GM23338 (cell line): ENCODE measurements at regions not wholly inside any gene's neighbourhood (a gene's known extent, or its start where the extent isn't known, plus 50 kb on each side); places are given as distances from the start of the nearest gene placed in this dataset.

Experiments used
- ATAC-seq: fragments of 200-7000 bp; cut with Tn5 transposase; 3 replicates; pipeline ENCODE4 v1.9.1; 2020
- DNase-seq: peaks from one replicate; pipeline ENCODE4 v3.0.0-alpha.2; 2015; ENCODE audit warnings: low spot score
- H2AFZ ChIP-seq: fragments of 200-600 bp; sonication (generic); 2 replicates; pipeline ENCODE4 v1.8.0; 2016; ENCODE audit warnings: antibody characterized with exemption, mild to moderate bottlenecking, moderate library complexity
- H3F3A ChIP-seq: fragments of 200-600 bp; sonication (generic); replicated peaks from 2 replicates; pipeline ENCODE4 v1.8.0; 2017; ENCODE audit warnings: antibody characterized with exemption, mixed run types, low read depth
- H3K27ac ChIP-seq: fragments of 200-600 bp; sonication (generic); 2 replicates; pipeline ENCODE4 v1.6.1; 2016; ENCODE audit warnings: low read depth
- H3K27me3 ChIP-seq: fragments of 200-600 bp; sonication (generic); 2 replicates; pipeline ENCODE4 v1.8.0; 2016; ENCODE audit warnings: mild to moderate bottlenecking, mixed run types, moderate library complexity; ENCODE audit not compliant: insufficient read depth
- H3K36me3 ChIP-seq: fragments of 200-600 bp; sonication (generic); 2 replicates; pipeline ENCODE4 v1.8.0; 2016; ENCODE audit warnings: mild to moderate bottlenecking; ENCODE audit not compliant: insufficient read depth
- H3K4me1 ChIP-seq: fragments of 200-600 bp; sonication (generic); 2 replicates; pipeline ENCODE4 v1.8.0; 2016; ENCODE audit warnings: mild to moderate bottlenecking, moderate library complexity; ENCODE audit not compliant: insufficient read depth
- H3K4me2 ChIP-seq: fragments of 200-600 bp; sonication (generic); 2 replicates; pipeline ENCODE4 v1.7.1; 2017; ENCODE audit warnings: mixed run types
- H3K4me3 ChIP-seq: fragments of 200-600 bp; sonication (generic); 2 replicates; pipeline ENCODE4 v1.6.1; 2016; ENCODE audit warnings: mixed run types
- H3K79me2 ChIP-seq: fragments of 200-600 bp; sonication (generic); replicated peaks from 2 replicates; pipeline ENCODE4 v1.8.0; 2017; ENCODE audit warnings: mild to moderate bottlenecking; ENCODE audit not compliant: insufficient read depth
- H3K9me2 ChIP-seq: fragments of 200-600 bp; sonication (generic); 2 replicates; pipeline ENCODE4 v1.8.0; 2017; ENCODE audit not compliant: insufficient read depth
- H4K20me1 ChIP-seq: fragments of 200-600 bp; sonication (generic); replicated peaks from 2 replicates; pipeline ENCODE4 v1.8.0; 2017; ENCODE audit warnings: mild to moderate bottlenecking; ENCODE audit not compliant: insufficient read depth
- H3K27ac Mint-ChIP-seq: 2 replicates; pipeline ENCODE4 v1.8.0; 2020; ENCODE audit warnings: inconsistent platforms, mild to moderate bottlenecking, moderate library complexity, mixed read lengths
- H3K27me3 Mint-ChIP-seq: 3 replicates; pipeline ENCODE4 v1.8.0; 2022; ENCODE audit warnings: low read depth, mild to moderate bottlenecking, moderate library complexity, mixed read lengths, inconsistent platforms; ENCODE audit not compliant: insufficient read depth, poor library complexity
- H3K36me3 Mint-ChIP-seq: 3 replicates; pipeline ENCODE4 v1.8.0; 2021; ENCODE audit warnings: low read depth, mild to moderate bottlenecking, inconsistent platforms, moderate library complexity, mixed read lengths
- H3K4me1 Mint-ChIP-seq: 3 replicates; pipeline ENCODE4 v1.8.0; 2020; ENCODE audit warnings: mild to moderate bottlenecking, inconsistent platforms, mixed read lengths
- H3K4me3 Mint-ChIP-seq: 3 replicates; pipeline ENCODE4 v1.8.0; 2021; ENCODE audit warnings: moderate library complexity, mild to moderate bottlenecking, inconsistent platforms, mixed read lengths
- H3K9me3 Mint-ChIP-seq: 3 replicates; pipeline ENCODE4 v1.8.0; 2020; ENCODE audit warnings: moderate library complexity, mild to moderate bottlenecking, inconsistent platforms, mixed read lengths
- CREB1 ChIP-seq: fragments of 250-450 bp; sonication (Bioruptor Pico); IDR thresholded peaks from 2 replicates; pipeline ENCODE4 v1.5.0; 2020; ENCODE audit warnings: low read depth, mild to moderate bottlenecking, moderate library complexity
- ETS1 ChIP-seq: IDR thresholded peaks from 2 replicates; pipeline ENCODE4 v1.6.1; 2016; ENCODE audit warnings: antibody characterized with exemption
- EZH2 ChIP-seq: fragments of 200-600 bp; sonication (generic); IDR thresholded peaks from one replicate; pipeline ENCODE4 v1.8.0; 2017; ENCODE audit warnings: antibody characterized with exemption, mild to moderate bottlenecking, low read depth; ENCODE audit not compliant: unreplicated experiment
- EZH2phosphoT487 ChIP-seq: fragments of 200-600 bp; sonication (generic); IDR thresholded peaks from one replicate; pipeline ENCODE4 v1.8.1; 2018; ENCODE audit warnings: antibody characterized with exemption; ENCODE audit not compliant: unreplicated experiment
- JUNB ChIP-seq: IDR thresholded peaks from one replicate; pipeline ENCODE4 v1.6.1; 2016; ENCODE audit warnings: antibody characterized with exemption; ENCODE audit not compliant: unreplicated experiment
- NANOG ChIP-seq: IDR thresholded peaks from 2 replicates; pipeline ENCODE4 v1.6.1; 2016; ENCODE audit warnings: antibody characterized with exemption, borderline replicate concordance
- POLR2AphosphoS5 ChIP-seq: IDR thresholded peaks from 2 replicates; pipeline ENCODE4 v1.6.1; 2016; ENCODE audit warnings: antibody characterized with exemption, low read depth
- STAT1 ChIP-seq: IDR thresholded peaks from one replicate; pipeline ENCODE4 v1.6.1; 2016; ENCODE audit warnings: antibody characterized with exemption; ENCODE audit not compliant: unreplicated experiment
- ZNF114 ChIP-seq: fragments of 250-450 bp; sonication (Bioruptor Pico); IDR thresholded peaks from 2 replicates; pipeline ENCODE4 v1.5.0; 2020; ENCODE audit warnings: mild to moderate bottlenecking, moderate library complexity
- ZNF331 ChIP-seq: fragments of 250-450 bp; sonication (Bioruptor Pico); IDR thresholded peaks from 2 replicates; pipeline ENCODE4 v1.5.0; 2020; ENCODE audit warnings: low read depth, mild to moderate bottlenecking, moderate library complexity
- ZNF462 ChIP-seq: fragments of 250-450 bp; sonication (Bioruptor Pico); IDR thresholded peaks from 2 replicates; pipeline ENCODE4 v1.5.0; 2020; ENCODE audit warnings: mild to moderate bottlenecking, moderate library complexity
- TF ChIP-seq, protein P1 (sequence below): IDR thresholded peaks from one replicate; pipeline ENCODE4 v1.6.1; 2018; ENCODE audit warnings: antibody characterized with exemption; ENCODE audit not compliant: unreplicated experiment
- TF ChIP-seq, protein P2 (sequence below), 2 experiments: fragments of 200-600 bp in 1 of 2; sonication (generic) in 1 of 2; conservative IDR thresholded peaks; 2 replicates each; pipeline versions ENCODE4 v1.5.1 to v1.6.1; 2016 to 2017; ENCODE audit warnings: antibody characterized with exemption in 2 of 2, low read depth in 2 of 2, mild to moderate bottlenecking in 2 of 2, moderate library complexity in 1 of 2

DNA sequence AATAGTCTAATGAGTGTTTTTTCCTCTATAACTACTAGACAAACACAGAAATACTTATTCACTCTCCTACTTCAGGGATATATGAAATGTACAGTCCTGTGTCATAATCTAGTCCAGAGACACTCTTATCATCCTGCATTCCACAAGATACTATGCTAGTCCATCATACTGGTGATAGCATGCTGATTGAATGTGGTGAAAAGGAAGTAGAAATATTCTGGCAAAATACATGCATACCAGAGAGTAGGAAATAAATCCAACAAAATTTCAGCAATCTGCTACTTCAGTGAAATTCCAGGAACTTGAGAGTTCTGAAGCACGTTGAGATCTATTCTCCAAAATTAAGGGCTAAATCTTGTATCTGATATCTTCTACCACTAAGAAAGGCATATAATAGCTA, 353.9 kb downstream of the PID1 start:
- no peak overlapping the region for H3K27ac ChIP-seq
- no peaks in the 10 kb centered on the region for H3K36me3 ChIP-seq

More for the DNA sequence above, 353.9 kb downstream of the PID1 start:
- DNase-seq (no peak), ATAC-seq (no peak)
- TF ChIP-seq EZH2phosphoT487 (no peak), ETS1 (no peak), CREB1 (CRISPR knock-in tag) (no peak), ZNF331 (no peak), JUNB (no peak), ZNF462 (CRISPR knock-in tag) (no peak), POLR2AphosphoS5 (no peak), ZNF114 (no peak), STAT1 (no peak), NANOG (no peak), EZH2 (no peak)
- TF ChIP-seq, protein P1, sequence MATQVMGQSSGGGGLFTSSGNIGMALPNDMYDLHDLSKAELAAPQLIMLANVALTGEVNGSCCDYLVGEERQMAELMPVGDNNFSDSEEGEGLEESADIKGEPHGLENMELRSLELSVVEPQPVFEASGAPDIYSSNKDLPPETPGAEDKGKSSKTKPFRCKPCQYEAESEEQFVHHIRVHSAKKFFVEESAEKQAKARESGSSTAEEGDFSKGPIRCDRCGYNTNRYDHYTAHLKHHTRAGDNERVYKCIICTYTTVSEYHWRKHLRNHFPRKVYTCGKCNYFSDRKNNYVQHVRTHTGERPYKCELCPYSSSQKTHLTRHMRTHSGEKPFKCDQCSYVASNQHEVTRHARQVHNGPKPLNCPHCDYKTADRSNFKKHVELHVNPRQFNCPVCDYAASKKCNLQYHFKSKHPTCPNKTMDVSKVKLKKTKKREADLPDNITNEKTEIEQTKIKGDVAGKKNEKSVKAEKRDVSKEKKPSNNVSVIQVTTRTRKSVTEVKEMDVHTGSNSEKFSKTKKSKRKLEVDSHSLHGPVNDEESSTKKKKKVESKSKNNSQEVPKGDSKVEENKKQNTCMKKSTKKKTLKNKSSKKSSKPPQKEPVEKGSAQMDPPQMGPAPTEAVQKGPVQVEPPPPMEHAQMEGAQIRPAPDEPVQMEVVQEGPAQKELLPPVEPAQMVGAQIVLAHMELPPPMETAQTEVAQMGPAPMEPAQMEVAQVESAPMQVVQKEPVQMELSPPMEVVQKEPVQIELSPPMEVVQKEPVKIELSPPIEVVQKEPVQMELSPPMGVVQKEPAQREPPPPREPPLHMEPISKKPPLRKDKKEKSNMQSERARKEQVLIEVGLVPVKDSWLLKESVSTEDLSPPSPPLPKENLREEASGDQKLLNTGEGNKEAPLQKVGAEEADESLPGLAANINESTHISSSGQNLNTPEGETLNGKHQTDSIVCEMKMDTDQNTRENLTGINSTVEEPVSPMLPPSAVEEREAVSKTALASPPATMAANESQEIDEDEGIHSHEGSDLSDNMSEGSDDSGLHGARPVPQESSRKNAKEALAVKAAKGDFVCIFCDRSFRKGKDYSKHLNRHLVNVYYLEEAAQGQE, result no peak
- TF ChIP-seq, protein P2, sequence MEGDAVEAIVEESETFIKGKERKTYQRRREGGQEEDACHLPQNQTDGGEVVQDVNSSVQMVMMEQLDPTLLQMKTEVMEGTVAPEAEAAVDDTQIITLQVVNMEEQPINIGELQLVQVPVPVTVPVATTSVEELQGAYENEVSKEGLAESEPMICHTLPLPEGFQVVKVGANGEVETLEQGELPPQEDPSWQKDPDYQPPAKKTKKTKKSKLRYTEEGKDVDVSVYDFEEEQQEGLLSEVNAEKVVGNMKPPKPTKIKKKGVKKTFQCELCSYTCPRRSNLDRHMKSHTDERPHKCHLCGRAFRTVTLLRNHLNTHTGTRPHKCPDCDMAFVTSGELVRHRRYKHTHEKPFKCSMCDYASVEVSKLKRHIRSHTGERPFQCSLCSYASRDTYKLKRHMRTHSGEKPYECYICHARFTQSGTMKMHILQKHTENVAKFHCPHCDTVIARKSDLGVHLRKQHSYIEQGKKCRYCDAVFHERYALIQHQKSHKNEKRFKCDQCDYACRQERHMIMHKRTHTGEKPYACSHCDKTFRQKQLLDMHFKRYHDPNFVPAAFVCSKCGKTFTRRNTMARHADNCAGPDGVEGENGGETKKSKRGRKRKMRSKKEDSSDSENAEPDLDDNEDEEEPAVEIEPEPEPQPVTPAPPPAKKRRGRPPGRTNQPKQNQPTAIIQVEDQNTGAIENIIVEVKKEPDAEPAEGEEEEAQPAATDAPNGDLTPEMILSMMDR (conservative IDR thresholded peaks at IDR 0.05; ENCODE audit: low read depth in 2 of 2), result no peak
- H3K79me2 ChIP-seq, result no peaks in the 10 kb centered on the region
- H3K27me3 ChIP-seq, result no peaks in the 10 kb centered on the region
- Mint-ChIP-seq H3K4me1 (no peaks in the 10 kb centered on the region), H3K27me3 (no peaks in the 10 kb centered on the region), H3K36me3 (no peaks in the 10 kb centered on the region), H3K4me3 (no peak overlapping the region), H3K27ac (no peak overlapping the region), H3K9me3 (no peaks in the 10 kb centered on the region)
- peaks cover 4% of the 10 kb centered on the region; the same call in 1 of the 2 replicates for H3K9me2 ChIP-seq
- H3K4me2 ChIP-seq, result no peak overlapping the region
- H3F3A ChIP-seq, result no peaks in the 10 kb centered on the region
- H4K20me1 ChIP-seq, result no peaks in the 10 kb centered on the region
- H2AFZ ChIP-seq, result no peak overlapping the region
- H3K4me1 ChIP-seq, result no peaks in the 10 kb centered on the region
- H3K4me3 ChIP-seq, result no peak overlapping the region
